NB4 (cell line): ENCODE measurements at regions not wholly inside any gene's neighbourhood (a gene's known extent, or its start where the extent isn't known, plus 50 kb on each side); places are given as distances from the start of the nearest gene placed in this dataset.

Experiments
- DNase-seq: peaks from one replicate; pipeline ENCODE4 v3.0.0; 2010; ENCODE audit warnings: low read depth
- H3K4me3 ChIP-seq: one replicate; pipeline ENCODE4 v1.5.1; 2011; ENCODE audit warnings: mild to moderate bottlenecking, low read depth, low read length, moderate library complexity
- MYC ChIP-seq: IDR thresholded peaks from 2 replicates; pipeline ENCODE4 v1.6.1; 2011; ENCODE audit warnings: low read depth, low read length
- POLR2A ChIP-seq: IDR thresholded peaks from 2 replicates; pipeline ENCODE4 v1.6.1; 2011; ENCODE audit warnings: mild to moderate bottlenecking; ENCODE audit not compliant: insufficient read length; ENCODE audit errors: extremely low read depth
- TF ChIP-seq, protein P1 (sequence below): IDR thresholded peaks from one replicate; pipeline ENCODE4 v1.5.1; 2012; ENCODE audit warnings: low read depth, low read length
- TF ChIP-seq, protein P2 (sequence below): IDR thresholded peaks from 2 replicates; pipeline ENCODE4 v1.6.1; 2011; ENCODE audit warnings: low read depth, low read length

- H3K4me3 ChIP-seq, result no peak overlapping the region
- TF ChIP-seq, protein P1, sequence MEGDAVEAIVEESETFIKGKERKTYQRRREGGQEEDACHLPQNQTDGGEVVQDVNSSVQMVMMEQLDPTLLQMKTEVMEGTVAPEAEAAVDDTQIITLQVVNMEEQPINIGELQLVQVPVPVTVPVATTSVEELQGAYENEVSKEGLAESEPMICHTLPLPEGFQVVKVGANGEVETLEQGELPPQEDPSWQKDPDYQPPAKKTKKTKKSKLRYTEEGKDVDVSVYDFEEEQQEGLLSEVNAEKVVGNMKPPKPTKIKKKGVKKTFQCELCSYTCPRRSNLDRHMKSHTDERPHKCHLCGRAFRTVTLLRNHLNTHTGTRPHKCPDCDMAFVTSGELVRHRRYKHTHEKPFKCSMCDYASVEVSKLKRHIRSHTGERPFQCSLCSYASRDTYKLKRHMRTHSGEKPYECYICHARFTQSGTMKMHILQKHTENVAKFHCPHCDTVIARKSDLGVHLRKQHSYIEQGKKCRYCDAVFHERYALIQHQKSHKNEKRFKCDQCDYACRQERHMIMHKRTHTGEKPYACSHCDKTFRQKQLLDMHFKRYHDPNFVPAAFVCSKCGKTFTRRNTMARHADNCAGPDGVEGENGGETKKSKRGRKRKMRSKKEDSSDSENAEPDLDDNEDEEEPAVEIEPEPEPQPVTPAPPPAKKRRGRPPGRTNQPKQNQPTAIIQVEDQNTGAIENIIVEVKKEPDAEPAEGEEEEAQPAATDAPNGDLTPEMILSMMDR, result no peak
- TF ChIP-seq, protein P2, sequence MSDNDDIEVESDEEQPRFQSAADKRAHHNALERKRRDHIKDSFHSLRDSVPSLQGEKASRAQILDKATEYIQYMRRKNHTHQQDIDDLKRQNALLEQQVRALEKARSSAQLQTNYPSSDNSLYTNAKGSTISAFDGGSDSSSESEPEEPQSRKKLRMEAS, result no peak
- no peak for TF ChIP-seq POLR2A
- TF ChIP-seq MYC, result no peak
- no peak for DNase-seq
These were observed 96.5 kb upstream of the EFHC2 start for GRCh38 chrX:44440006-44440405.

DNA sequence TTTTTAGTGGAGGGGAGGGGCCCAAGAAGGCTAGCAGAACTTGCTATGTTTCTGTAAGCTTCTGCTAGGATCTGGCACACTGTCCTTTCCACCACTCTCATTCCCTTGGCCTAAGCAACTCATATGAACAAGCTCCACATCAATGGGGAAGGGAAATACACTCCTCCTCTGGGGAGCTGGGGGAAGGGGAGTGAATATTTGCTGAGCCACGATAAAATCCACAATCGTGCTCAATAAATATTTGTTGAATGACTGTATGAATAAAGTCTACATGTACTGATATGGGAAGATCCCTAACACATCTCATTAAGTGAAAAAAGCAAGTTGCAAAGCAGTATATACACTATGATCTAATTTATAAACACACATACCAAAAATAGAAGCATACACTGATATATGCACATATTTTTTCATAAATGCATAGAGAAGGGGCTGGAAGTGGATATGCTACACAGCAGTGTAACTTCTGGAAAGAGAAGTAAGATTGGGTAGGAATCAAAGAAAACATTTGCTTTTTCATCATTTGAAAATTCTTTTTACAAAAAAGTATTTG, 95.8 kb upstream of the EFHC2 start:
- TF ChIP-seq MYC (no peak), POLR2A (no peak)
- TF ChIP-seq, protein P2, result no peak
- TF ChIP-seq, protein P1, result no peak
- H3K4me3 ChIP-seq, result no peak overlapping the region
- no peak for DNase-seq

DNA sequence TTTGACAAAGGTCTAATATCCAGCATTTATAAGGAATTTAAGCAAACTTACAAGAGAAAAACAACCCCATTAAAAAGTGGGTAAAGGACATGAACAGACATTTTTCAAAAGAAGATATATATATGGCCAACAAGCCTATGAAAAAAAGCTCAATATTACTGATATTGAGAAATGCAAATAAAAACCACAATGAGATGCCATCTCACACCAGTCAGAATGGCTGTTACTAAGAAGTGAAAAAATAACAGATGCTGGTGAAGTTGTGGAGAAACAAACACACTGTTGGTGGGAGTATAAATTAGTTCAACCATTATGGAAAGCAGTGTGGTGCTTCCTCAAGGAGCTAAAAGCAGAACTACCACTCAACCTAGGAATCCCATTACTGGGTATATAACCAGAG, 91.6 kb upstream of the EFHC2 start:
- H3K4me3 ChIP-seq, result no peak overlapping the region
- DNase-seq, result no peak
- TF ChIP-seq MYC (no peak), POLR2A (no peak)
- TF ChIP-seq, protein P1, result no peak
- TF ChIP-seq, protein P2, result no peak

DNA sequence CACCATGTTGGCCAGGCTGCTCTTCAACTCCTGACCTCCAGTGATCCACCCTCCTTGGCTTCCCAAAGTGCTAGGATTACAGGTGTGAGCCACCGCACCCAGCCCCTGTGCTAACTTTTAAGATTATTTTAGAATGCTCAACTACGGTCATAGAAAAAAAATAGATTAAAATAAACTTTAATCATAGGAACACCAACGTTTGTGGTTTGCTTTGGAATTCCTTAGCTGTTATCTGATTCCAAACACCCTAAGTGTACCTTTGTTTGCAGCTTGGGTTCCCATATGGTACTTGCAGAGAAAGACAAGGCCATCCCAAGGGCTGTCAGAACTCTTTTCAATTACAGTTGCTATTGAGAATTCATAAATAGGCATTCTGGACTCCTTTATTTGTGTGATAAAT, 90.1 kb upstream of the EFHC2 start:
- H3K4me3 ChIP-seq, result no peak overlapping the region
- TF ChIP-seq, protein P2, result no peak
- TF ChIP-seq POLR2A (no peak), MYC (no peak)
- TF ChIP-seq, protein P1, result no peak
- no peak for DNase-seq

GRCh38 chrX:44432641-44433040, 89.2 kb upstream of the EFHC2 start:
- no peak for TF ChIP-seq POLR2A
- TF ChIP-seq MYC, result no peak
- TF ChIP-seq, protein P1, result no peak
- TF ChIP-seq, protein P2, result no peak
- DNase-seq, result no peak
- no peak overlapping the region for H3K4me3 ChIP-seq
